ENCODE measurements at regions not wholly inside any gene's neighbourhood (a gene's known extent, or its start where the extent isn't known, plus 50 kb on each side); places are given as distances from the start of the nearest gene placed in this dataset.

DNA sequence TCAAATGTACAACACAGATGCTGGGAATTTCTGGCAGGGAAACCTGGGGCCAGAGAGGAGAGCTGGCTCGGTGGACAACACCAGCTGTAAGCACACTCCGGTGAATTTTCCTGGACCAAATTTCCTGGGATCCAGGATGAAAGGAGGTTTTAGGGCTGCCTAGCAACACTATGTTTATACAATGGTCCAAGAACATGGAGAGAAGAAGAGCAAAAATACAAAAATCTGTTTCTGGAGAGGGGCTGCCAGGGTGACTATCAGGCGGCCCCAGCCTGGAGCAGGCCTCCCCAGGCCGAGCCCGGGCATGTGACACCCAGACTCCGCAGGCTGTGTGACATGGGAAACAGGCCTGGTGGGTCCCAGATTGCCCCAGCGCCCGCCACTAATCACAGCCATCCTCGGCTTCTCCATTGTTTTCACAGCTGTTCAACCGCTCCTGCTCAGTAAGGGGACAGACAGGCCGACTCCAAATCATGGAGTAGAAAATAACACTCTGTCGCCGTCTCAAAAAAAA is 336.0 kb upstream of the NFIA start:
- no peak overlapping the region for H3K4me3 ChIP-seq (replicated peaks; ENCODE audit: low read depth, low read length)
- DNase-seq (ENCODE audit: extremely low read depth, low read depth), result no peak
- TF ChIP-seq, protein P1, sequence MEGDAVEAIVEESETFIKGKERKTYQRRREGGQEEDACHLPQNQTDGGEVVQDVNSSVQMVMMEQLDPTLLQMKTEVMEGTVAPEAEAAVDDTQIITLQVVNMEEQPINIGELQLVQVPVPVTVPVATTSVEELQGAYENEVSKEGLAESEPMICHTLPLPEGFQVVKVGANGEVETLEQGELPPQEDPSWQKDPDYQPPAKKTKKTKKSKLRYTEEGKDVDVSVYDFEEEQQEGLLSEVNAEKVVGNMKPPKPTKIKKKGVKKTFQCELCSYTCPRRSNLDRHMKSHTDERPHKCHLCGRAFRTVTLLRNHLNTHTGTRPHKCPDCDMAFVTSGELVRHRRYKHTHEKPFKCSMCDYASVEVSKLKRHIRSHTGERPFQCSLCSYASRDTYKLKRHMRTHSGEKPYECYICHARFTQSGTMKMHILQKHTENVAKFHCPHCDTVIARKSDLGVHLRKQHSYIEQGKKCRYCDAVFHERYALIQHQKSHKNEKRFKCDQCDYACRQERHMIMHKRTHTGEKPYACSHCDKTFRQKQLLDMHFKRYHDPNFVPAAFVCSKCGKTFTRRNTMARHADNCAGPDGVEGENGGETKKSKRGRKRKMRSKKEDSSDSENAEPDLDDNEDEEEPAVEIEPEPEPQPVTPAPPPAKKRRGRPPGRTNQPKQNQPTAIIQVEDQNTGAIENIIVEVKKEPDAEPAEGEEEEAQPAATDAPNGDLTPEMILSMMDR (IDR thresholded peaks at IDR 0.05; ENCODE audit: low read depth, low read length, missing control alignments), result no peak

DNA sequence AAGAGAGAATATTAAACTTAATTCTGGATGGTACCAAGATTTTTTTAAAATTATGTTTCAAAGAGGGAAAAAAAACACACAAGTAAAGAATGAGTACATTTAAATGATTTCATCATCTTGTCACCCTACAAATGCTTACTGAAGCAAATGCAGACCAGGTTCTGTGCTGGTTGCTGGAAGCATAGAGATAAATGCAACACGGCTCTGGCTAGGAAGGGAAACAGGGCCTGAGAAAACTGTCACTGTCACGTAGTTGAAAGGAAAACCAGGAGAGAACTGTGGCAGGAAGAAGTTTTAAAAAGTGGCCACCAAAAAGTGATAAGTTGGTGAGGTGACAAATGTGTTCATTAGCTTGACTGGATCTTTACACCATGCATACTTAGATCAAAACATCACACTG is 336.9 kb upstream of the NFIA start:
- TF ChIP-seq, protein P1 (IDR thresholded peaks at IDR 0.05; ENCODE audit: low read depth, low read length, missing control alignments), result no peak

DNA sequence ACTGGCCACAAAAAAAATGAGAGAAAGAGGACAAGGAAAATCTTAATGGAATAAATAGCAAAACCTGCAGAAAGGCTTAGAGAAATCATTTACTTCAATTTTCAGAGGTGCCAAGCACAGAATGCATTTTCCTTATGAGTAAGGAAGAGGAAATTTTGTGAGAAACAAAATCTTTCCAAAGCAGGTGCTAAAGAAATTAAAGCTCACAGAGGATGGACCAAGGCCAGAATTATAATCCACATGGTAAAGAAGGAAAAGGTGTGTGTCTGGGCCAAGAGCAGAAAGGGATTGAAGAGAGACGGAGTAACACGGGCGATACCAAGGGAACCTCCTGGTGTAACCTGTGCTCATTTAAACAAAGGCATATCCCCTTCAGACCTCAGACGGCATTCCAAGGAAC is 340.0 kb upstream of the NFIA start:
- DNase-seq (ENCODE audit: extremely low read depth, low read depth), result no peak
- TF ChIP-seq, protein P1 (IDR thresholded peaks at IDR 0.05; ENCODE audit: low read depth, low read length, missing control alignments), result no peak

More for the DNA sequence above, 336.9 kb upstream of the NFIA start:
- DNase-seq (ENCODE audit: extremely low read depth, low read depth), result no peak
- H3K4me3 ChIP-seq (replicated peaks; ENCODE audit: low read depth, low read length), result no peak overlapping the region

DNA sequence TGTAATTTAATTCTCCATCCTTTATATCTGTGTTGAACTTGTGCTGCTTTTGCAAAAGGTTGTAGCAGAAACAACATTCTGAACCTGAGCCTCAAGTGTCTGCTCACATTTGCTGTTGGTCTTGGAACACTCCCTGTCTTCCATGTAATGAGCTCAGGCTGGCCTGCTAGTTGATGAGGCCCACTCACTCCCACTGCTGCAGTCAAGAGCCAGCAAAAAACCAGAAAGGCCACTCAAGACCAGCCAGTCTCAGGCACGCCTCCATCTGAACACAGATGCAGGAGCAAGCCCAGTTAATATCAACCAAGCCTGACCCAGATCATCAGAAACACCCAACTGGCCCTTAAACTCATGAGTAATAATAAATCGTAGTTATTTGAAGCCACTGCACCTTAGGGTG is 342.2 kb upstream of the NFIA start:
- TF ChIP-seq, protein P1 (IDR thresholded peaks at IDR 0.05; ENCODE audit: low read depth, low read length, missing control alignments), result no peak
- no peak for DNase-seq (ENCODE audit: extremely low read depth, low read depth)
- no peak overlapping the region for H3K4me3 ChIP-seq (replicated peaks; ENCODE audit: low read depth, low read length)

More for the DNA sequence above, 340.0 kb upstream of the NFIA start:
- no peak overlapping the region for H3K4me3 ChIP-seq (replicated peaks; ENCODE audit: low read depth, low read length)

DNA sequence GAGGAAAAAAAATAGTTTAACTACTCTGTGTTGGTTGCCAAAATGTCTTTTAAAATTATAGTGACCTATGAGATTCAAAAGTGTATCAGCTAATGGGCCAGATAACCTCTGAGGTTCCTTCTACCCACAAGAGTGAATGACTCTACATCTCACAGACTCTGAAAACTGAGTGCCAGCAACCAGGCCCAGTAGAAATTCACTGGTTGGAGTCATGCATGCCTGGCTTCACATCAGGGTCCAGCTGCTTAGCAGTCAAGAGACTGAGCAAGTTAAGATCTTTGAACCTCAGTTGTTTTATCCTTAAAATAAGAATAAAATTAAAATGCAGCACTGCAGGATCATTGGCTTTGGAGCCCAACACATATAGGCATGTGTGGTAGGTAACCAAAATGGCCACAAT is 342.6 kb upstream of the NFIA start:
- no peak for DNase-seq (ENCODE audit: extremely low read depth, low read depth)
- TF ChIP-seq, protein P1 (IDR thresholded peaks at IDR 0.05; ENCODE audit: low read depth, low read length, missing control alignments), result no peak
- no peak overlapping the region for H3K4me3 ChIP-seq (replicated peaks; ENCODE audit: low read depth, low read length)

DNA sequence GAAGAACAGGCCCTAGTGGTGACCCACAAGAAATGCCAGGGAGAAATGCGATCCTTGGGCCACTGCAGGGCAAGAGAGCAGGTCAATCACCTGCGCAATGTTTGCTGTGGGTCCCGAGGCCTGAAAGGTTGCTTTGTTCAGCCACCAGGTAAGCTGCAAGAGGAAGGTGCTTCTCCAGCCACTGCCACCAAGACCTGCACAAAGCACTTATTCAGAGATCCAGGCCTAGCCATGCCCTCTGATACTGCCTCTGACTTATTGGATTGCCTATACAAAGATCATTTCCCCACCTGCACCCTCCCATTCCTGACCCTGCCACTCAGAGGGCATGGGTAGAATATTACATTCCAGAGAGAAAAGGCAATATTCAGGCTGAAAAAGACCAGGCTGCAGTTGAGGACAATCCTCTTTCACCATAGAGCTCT is 349.4 kb upstream of the NFIA start:
- no peak for DNase-seq (ENCODE audit: extremely low read depth, low read depth)
- H3K4me3 ChIP-seq (replicated peaks; ENCODE audit: low read depth, low read length), result no peak overlapping the region
- TF ChIP-seq, protein P1 (IDR thresholded peaks at IDR 0.05; ENCODE audit: low read depth, low read length, missing control alignments), result no peak

DNA sequence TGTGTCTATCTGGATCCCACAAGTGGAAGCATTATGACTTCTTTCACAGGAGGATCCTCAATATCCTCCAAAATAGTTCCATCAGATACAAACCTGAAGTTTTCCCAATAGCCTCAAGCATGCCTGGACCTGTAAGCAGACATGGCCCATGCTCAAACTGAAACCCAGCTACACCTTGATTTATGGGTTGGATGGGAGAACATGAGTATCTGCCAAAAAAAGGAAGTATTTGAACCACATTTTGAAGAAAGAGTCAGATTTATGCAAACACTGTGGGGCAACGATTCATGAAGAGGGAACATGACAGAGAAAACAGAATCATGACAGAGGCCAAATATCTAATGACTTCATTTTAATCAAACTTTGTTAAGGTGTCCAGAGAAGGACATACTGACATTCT is 351.0 kb upstream of the NFIA start:
- no peak for DNase-seq (ENCODE audit: extremely low read depth, low read depth)
- no peak overlapping the region for H3K4me3 ChIP-seq (replicated peaks; ENCODE audit: low read depth, low read length)
- TF ChIP-seq, protein P1 (IDR thresholded peaks at IDR 0.05; ENCODE audit: low read depth, low read length, missing control alignments), result no peak

Data from HFF-Myc (cell line).